ENCODE measurements at regions not wholly inside any gene's neighbourhood (a gene's known extent, or its start where the extent isn't known, plus 50 kb on each side); places are given as distances from the start of the nearest gene placed in this dataset.

- ChIA-PET CTCF (no interaction called here), POLR2A (no interaction called here)
- Histone ChIP-seq H3K4me3 (ENCODE audit: low read depth, low read length) (no peak overlapping the region), H3K9me3 (no peaks in the 10 kb centered on the region), H3K27me3 (replicated peaks; ENCODE audit: control insufficient read depth, insufficient read depth, low read length) (no peaks in the 10 kb centered on the region), H3K4me1 (no peaks in the 10 kb centered on the region), H3K36me3 (ENCODE audit: control insufficient read depth, insufficient read depth, low read length) (no peaks in the 10 kb centered on the region)
- H3K9me3 Mint-ChIP-seq (ENCODE audit: unreplicated experiment), result no peaks in the 10 kb centered on the region
- intact Hi-C loops (cut with micrococcal nuclease; ENCODE audit: unreplicated experiment), result no loop called here
- no peak for TF ChIP-seq CTCF (IDR thresholded peaks at IDR 0.05; ENCODE audit: insufficient read depth in 1 of 2, low read depth in 1 of 2, low read length in 1 of 2, severe bottlenecking in 1 of 2, unreplicated experiment in 1 of 2)
- BruUV-seq (replicated peaks), result no TSS peak
- H3K36me3 Mint-ChIP-seq (ENCODE audit: insufficient read depth, unreplicated experiment), result no peaks in the 10 kb centered on the region
- H3K27ac Mint-ChIP-seq (ENCODE audit: unreplicated experiment), result no peak overlapping the region
- DNase-seq, result no peak
- no peak overlapping the region for H3K4me3 Mint-ChIP-seq (ENCODE audit: unreplicated experiment)
- H3K27me3 Mint-ChIP-seq (ENCODE audit: insufficient read depth, unreplicated experiment), result no peaks in the 10 kb centered on the region
- H3K4me1 Mint-ChIP-seq (ENCODE audit: low read depth, unreplicated experiment), result no peaks in the 10 kb centered on the region
These were observed 167.9 kb upstream of the BRINP1 start for GRCh38 chr9:119537138-119537537.

DNA sequence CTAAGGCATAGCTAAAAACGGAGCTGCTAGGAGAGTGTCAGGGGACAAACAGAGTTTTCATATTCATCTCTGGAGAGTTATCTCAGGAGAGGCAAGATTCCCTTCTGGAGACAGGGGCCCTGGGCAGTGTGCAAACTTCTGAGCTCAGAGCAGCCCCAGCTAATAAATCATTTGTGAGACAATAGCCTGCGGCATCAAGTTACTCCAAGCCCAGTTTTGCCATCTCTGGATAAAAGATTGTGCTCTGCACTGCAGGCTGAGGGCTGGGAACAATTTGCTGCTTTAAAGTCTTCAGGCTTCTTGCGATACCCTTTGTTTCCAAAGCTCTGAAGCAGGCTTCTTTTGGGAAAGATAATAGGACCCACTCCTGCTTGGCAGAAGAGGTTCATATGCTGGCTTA is 164.3 kb upstream of the BRINP1 start:
- POLR2A ChIA-PET, result no interaction called here
- no peaks in the 10 kb centered on the region for H3K4me1 Mint-ChIP-seq (ENCODE audit: low read depth, unreplicated experiment)
- H3K9me3 Mint-ChIP-seq (ENCODE audit: unreplicated experiment), result no peaks in the 10 kb centered on the region
- no peak overlapping the region for H3K27ac Mint-ChIP-seq (ENCODE audit: unreplicated experiment)
- no peak for TF ChIP-seq CTCF (IDR thresholded peaks at IDR 0.05; ENCODE audit: insufficient read depth in 1 of 2, low read depth in 1 of 2, low read length in 1 of 2, severe bottlenecking in 1 of 2, unreplicated experiment in 1 of 2)
- BruUV-seq (replicated peaks), result no TSS peak
- intact Hi-C loops (cut with micrococcal nuclease; ENCODE audit: unreplicated experiment), result no loop called here
- H3K4me3 ChIP-seq (ENCODE audit: low read depth, low read length), result no peak overlapping the region
- H3K27me3 ChIP-seq (replicated peaks; ENCODE audit: control insufficient read depth, insufficient read depth, low read length), result no peaks in the 10 kb centered on the region
- H3K36me3 ChIP-seq (ENCODE audit: control insufficient read depth, insufficient read depth, low read length), result no peaks in the 10 kb centered on the region
- CTCF ChIA-PET, result no interaction called here
- H3K4me1 ChIP-seq, result no peaks in the 10 kb centered on the region
- DNase-seq, result no peak
- H3K36me3 Mint-ChIP-seq (ENCODE audit: insufficient read depth, unreplicated experiment), result no peaks in the 10 kb centered on the region
- H3K9me3 ChIP-seq, result no peaks in the 10 kb centered on the region
- no peak overlapping the region for H3K4me3 Mint-ChIP-seq (ENCODE audit: unreplicated experiment)
- no peaks in the 10 kb centered on the region for H3K27me3 Mint-ChIP-seq (ENCODE audit: insufficient read depth, unreplicated experiment)

- no TSS peak for BruUV-seq (replicated peaks)
- Mint-ChIP-seq H3K4me3 (ENCODE audit: unreplicated experiment) (no peak overlapping the region), H3K9me3 (ENCODE audit: unreplicated experiment) (no peaks in the 10 kb centered on the region), H3K4me1 (ENCODE audit: low read depth, unreplicated experiment) (no peaks in the 10 kb centered on the region), H3K36me3 (ENCODE audit: insufficient read depth, unreplicated experiment) (no peaks in the 10 kb centered on the region), H3K27me3 (ENCODE audit: insufficient read depth, unreplicated experiment) (peaks cover 2% of the 10 kb centered on the region), H3K27ac (ENCODE audit: unreplicated experiment) (no peak overlapping the region)
- intact Hi-C loops (cut with micrococcal nuclease; ENCODE audit: unreplicated experiment), result no loop called here
- ChIA-PET POLR2A (no interaction called here), CTCF (no interaction called here)
- Histone ChIP-seq H3K4me1 (no peaks in the 10 kb centered on the region), H3K27me3 (replicated peaks; ENCODE audit: control insufficient read depth, insufficient read depth, low read length) (no peaks in the 10 kb centered on the region), H3K4me3 (ENCODE audit: low read depth, low read length) (no peak overlapping the region), H3K9me3 (no peaks in the 10 kb centered on the region), H3K36me3 (ENCODE audit: control insufficient read depth, insufficient read depth, low read length) (no peaks in the 10 kb centered on the region)
- no peak for DNase-seq
- no peak for TF ChIP-seq CTCF (IDR thresholded peaks at IDR 0.05; ENCODE audit: insufficient read depth in 1 of 2, low read depth in 1 of 2, low read length in 1 of 2, severe bottlenecking in 1 of 2, unreplicated experiment in 1 of 2)
These were observed 157.5 kb upstream of the BRINP1 start for GRCh38 chr9:119526698-119527097.
